GM23338 (cell line): ENCODE measurements at regions not wholly inside any gene's neighbourhood (a gene's known extent, or its start where the extent isn't known, plus 50 kb on each side); places are given as distances from the start of the nearest gene placed in this dataset.

Experiments used
- CREB1 ChIP-seq: fragments of 250-450 bp; sonication (Bioruptor Pico); IDR thresholded peaks from 2 replicates; pipeline ENCODE4 v1.5.0; 2020; ENCODE audit warnings: low read depth, mild to moderate bottlenecking, moderate library complexity
- CTCF ChIP-seq, 2 experiments: fragments of 200-600 bp in 1 of 2; sonication (generic) in 1 of 2; conservative IDR thresholded peaks; 2 replicates each; pipeline versions ENCODE4 v1.5.1 to v1.6.1; 2016 to 2017; ENCODE audit warnings: antibody characterized with exemption in 2 of 2, low read depth in 2 of 2, mild to moderate bottlenecking in 2 of 2, moderate library complexity in 1 of 2
- ETS1 ChIP-seq: IDR thresholded peaks from 2 replicates; pipeline ENCODE4 v1.6.1; 2016; ENCODE audit warnings: antibody characterized with exemption
- EZH2 ChIP-seq: fragments of 200-600 bp; sonication (generic); IDR thresholded peaks from one replicate; pipeline ENCODE4 v1.8.0; 2017; ENCODE audit warnings: antibody characterized with exemption, mild to moderate bottlenecking, low read depth; ENCODE audit not compliant: unreplicated experiment
- EZH2phosphoT487 ChIP-seq: fragments of 200-600 bp; sonication (generic); IDR thresholded peaks from one replicate; pipeline ENCODE4 v1.8.1; 2018; ENCODE audit warnings: antibody characterized with exemption; ENCODE audit not compliant: unreplicated experiment
- JUNB ChIP-seq: IDR thresholded peaks from one replicate; pipeline ENCODE4 v1.6.1; 2016; ENCODE audit warnings: antibody characterized with exemption; ENCODE audit not compliant: unreplicated experiment
- POLR2AphosphoS5 ChIP-seq: IDR thresholded peaks from 2 replicates; pipeline ENCODE4 v1.6.1; 2016; ENCODE audit warnings: antibody characterized with exemption, low read depth
- REST ChIP-seq: IDR thresholded peaks from one replicate; pipeline ENCODE4 v1.6.1; 2018; ENCODE audit warnings: antibody characterized with exemption; ENCODE audit not compliant: unreplicated experiment
- STAT1 ChIP-seq: IDR thresholded peaks from one replicate; pipeline ENCODE4 v1.6.1; 2016; ENCODE audit warnings: antibody characterized with exemption; ENCODE audit not compliant: unreplicated experiment

- TF ChIP-seq POLR2AphosphoS5 (no peak), CTCF (conservative IDR thresholded peaks at IDR 0.05; ENCODE audit: low read depth in 2 of 2) (no peak), EZH2 (no peak), REST (no peak), EZH2phosphoT487 (no peak), ETS1 (no peak), STAT1 (no peak), JUNB (no peak), CREB1 (no peak)
Observed at GRCh38 chr9:109709866-109710265, 70.1 kb upstream of the PALM2AKAP2 start.
